NCI-H187 (cell line): ENCODE measurements at regions not wholly inside any gene's neighbourhood (a gene's known extent, or its start where the extent isn't known, plus 50 kb on each side); places are given as distances from the start of the nearest gene placed in this dataset.

ENCODE experiments used
- DNase-seq, 2 experiments: peaks; one replicate each; lab custom pipeline; 2025; lab: John Stamatoyannopoulos, UW

GRCh38 chr5:57618767-57619381 lies 136.3 kb upstream of the ACTBL2 start:
- DNase-seq: no peak

- no peak for DNase-seq
Measured at GRCh38 chr5:57613741-57614140, 131.1 kb upstream of the ACTBL2 start.

GRCh38 chr5:57611177-57611576 lies 128.6 kb upstream of the ACTBL2 start:
- no peak for DNase-seq

- DNase-seq: no peak
Measured at GRCh38 chr5:57608542-57608941, 125.9 kb upstream of the ACTBL2 start.

- no peak for DNase-seq
Measured at GRCh38 chr5:57601996-57602395, 119.4 kb upstream of the ACTBL2 start.

- DNase-seq: no peak
Measured at GRCh38 chr5:57600321-57600720, 117.7 kb upstream of the ACTBL2 start.

GRCh38 chr5:57598756-57599155 lies 116.1 kb upstream of the ACTBL2 start:
- no peak for DNase-seq

- DNase-seq: no peak
Measured at GRCh38 chr5:57598097-57598496, 115.5 kb upstream of the ACTBL2 start.

- no peak for DNase-seq
Measured at GRCh38 chr5:57595523-57595991, 112.9 kb upstream of the ACTBL2 start.

GRCh38 chr5:57594436-57594835 lies 111.8 kb upstream of the ACTBL2 start:
- DNase-seq: no peak

- DNase-seq: no peak
Measured at GRCh38 chr5:57592236-57592635, 109.6 kb upstream of the ACTBL2 start.

- no peak for DNase-seq
Measured at GRCh38 chr5:57586649-57587048, 104.0 kb upstream of the ACTBL2 start.

GRCh38 chr5:57582578-57583070 lies 100.0 kb upstream of the ACTBL2 start:
- DNase-seq: no peak

GRCh38 chr5:57581772-57582171 lies 99.2 kb upstream of the ACTBL2 start:
- DNase-seq: no peak

- DNase-seq: no peak
Measured at GRCh38 chr5:57581222-57581621, 98.6 kb upstream of the ACTBL2 start.

GRCh38 chr5:57577432-57578175 lies 95.0 kb upstream of the ACTBL2 start:
- DNase-seq: no peak

- DNase-seq: no peak
Measured at GRCh38 chr5:57576317-57576716, 93.7 kb upstream of the ACTBL2 start.

GRCh38 chr5:57575839-57576238 lies 93.2 kb upstream of the ACTBL2 start:
- DNase-seq: no peak

- no peak for DNase-seq
Measured at GRCh38 chr5:57572461-57572860, 89.8 kb upstream of the ACTBL2 start.

- DNase-seq: no peak
Measured at GRCh38 chr5:57569601-57570000, 87.0 kb upstream of the ACTBL2 start.

- no peak for DNase-seq
Measured at GRCh38 chr5:57568136-57568535, 85.5 kb upstream of the ACTBL2 start.

GRCh38 chr5:57566914-57567313 lies 84.3 kb upstream of the ACTBL2 start:
- DNase-seq: no peak

- DNase-seq: no peak
Measured at GRCh38 chr5:57561231-57561842, 78.7 kb upstream of the ACTBL2 start.
